ENCODE measurements at regions not wholly inside any gene's neighbourhood (a gene's known extent, or its start where the extent isn't known, plus 50 kb on each side); places are given as distances from the start of the nearest gene placed in this dataset.

DNA sequence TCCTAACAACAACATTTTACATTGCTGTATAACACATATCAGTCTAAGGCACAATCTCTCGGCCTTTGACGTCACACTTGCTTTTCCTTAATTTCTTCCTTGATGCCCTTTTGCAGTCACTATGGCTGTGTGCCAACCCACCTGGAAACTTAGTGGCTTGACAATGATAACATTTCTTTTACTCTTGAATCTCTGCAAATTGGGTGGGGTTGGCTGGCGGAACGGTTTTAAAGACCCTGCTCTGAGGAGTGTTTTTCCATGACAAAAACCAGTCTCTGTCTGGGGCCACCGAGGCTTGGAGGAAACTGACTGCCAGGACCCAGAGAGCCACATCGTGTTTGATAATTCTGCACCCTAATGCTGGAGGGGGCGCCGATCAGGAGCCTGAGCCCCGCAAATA, 115.6 kb downstream of the KLF13 start (continued):
- TF ChIP-seq ZFYVE20 (CRISPR knock-in tag; IDR thresholded peaks at IDR 0.05; ENCODE audit: borderline replicate concordance, low read depth), result no peak

DNA sequence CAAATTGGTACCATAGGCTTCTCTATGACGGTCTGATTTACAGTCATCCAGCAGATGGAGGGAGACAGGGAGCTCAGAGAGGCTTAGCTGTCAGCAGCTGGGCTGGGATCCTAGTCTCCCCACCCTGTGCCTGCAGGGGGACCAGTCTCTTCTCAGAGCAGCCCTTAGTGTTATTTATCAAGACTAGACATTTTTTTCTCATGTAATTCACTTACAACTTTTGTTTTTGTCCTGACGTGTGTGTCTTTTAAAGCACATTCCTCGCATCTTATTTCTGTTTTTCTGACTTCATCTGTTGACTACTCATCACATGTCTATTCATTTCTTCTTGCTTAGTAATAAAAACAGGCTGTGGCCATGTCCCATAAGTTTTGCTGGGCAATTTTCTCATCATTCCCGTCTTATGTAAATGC, 116.1 kb downstream of the KLF13 start:
- intact Hi-C loops (cut with micrococcal nuclease; ENCODE audit: unreplicated experiment), result no loop called here
- Histone ChIP-seq H3K4me3 (replicated peaks in 1 of 3; ENCODE audit: insufficient read depth in 1 of 3, low read depth in 2 of 3, low read length in 3 of 3) (no peak overlapping the region), H4K20me1 (ENCODE audit: insufficient read depth, low read length) (no peaks in the 10 kb centered on the region), H3K9ac (ENCODE audit: insufficient read depth, low read depth, low read length) (no peak overlapping the region), H3K27me3 (ENCODE audit: control insufficient read depth in 1 of 2, insufficient read depth in 2 of 2, low read length in 2 of 2) (peaks cover 0 to 3% of the 10 kb centered on the region in 2 experiments; a peak in 2 of 5 replicates), H3K79me2 (ENCODE audit: insufficient read depth, low read length) (no peaks in the 10 kb centered on the region), H3K36me3 (replicated peaks in 1 of 2; ENCODE audit: control insufficient read depth in 1 of 2, insufficient read depth in 2 of 2, low read length in 2 of 2) (no peaks in the 10 kb centered on the region), H3K27ac (ENCODE audit: extremely low read length, insufficient read depth, low read length) (no peak overlapping the region), H2AFZ (ENCODE audit: low read length) (no peak overlapping the region), H3K4me2 (ENCODE audit: low read depth, low read length) (no peak overlapping the region), H3K9me3 (ENCODE audit: low read length) (no peaks in the 10 kb centered on the region), H3K4me1 (ENCODE audit: insufficient read depth, low read length) (no peaks in the 10 kb centered on the region)
- ChIA-PET POLR2A (no interaction called here), CTCF (ENCODE audit: low intra/inter-chr PET ratio, low total read pairs) (no interaction called here)
- in situ Hi-C loops (cut with HindIII; ENCODE audit: extremely low pct_ligation_motif_present, low pct_unique_long_range_greater_than_20kb), result loop anchor here (25.0 kb wide), 1 partner anchor 655 kb away; no protein-coding TSS in a partner anchor
- WGBS (ENCODE audit: low lambda C conversion rate), result 39% methylated on average over 4 of the region's 4 CpGs
- BruUV-seq (replicated peaks), result no TSS peak
- FAIRE-seq (no peak), DNase-seq (ENCODE audit: low spot score) (no peak), ATAC-seq (peak; percentile 64)
- TF ChIP-seq ZNF768 (CRISPR knock-in tag; IDR thresholded peaks at IDR 0.05), result no peak
- no peak for TF ChIP-seq ARNT2 (CRISPR knock-in tag; IDR thresholded peaks at IDR 0.05; ENCODE audit: low read depth)
- TF ChIP-seq ERF (CRISPR knock-in tag; IDR thresholded peaks at IDR 0.05), result no peak
- no peak for TF ChIP-seq JUNB (CRISPR knock-in tag; IDR thresholded peaks at IDR 0.05; ENCODE audit: borderline replicate concordance)

DNA sequence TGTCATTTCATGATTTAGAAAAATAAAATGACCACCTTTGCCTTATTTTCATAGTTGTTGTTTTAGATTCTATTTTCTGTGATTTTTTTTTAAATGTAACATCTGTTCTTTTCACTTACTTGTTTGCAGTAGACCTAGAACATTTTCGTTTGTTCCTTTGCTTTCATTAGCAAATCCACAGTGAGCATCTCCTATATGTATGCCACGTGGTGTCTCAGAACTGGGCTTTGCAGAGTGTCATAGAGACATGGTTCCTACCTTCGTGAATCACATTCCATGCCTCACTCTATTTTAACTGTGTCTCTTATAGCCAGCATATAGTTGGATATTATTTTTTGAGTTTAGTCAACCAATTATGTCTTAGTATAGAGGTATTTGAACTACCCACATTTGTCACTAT, 118.2 kb downstream of the KLF13 start:
- FAIRE-seq, result no peak
- ATAC-seq, result no peak
- TF ChIP-seq, protein P1, sequence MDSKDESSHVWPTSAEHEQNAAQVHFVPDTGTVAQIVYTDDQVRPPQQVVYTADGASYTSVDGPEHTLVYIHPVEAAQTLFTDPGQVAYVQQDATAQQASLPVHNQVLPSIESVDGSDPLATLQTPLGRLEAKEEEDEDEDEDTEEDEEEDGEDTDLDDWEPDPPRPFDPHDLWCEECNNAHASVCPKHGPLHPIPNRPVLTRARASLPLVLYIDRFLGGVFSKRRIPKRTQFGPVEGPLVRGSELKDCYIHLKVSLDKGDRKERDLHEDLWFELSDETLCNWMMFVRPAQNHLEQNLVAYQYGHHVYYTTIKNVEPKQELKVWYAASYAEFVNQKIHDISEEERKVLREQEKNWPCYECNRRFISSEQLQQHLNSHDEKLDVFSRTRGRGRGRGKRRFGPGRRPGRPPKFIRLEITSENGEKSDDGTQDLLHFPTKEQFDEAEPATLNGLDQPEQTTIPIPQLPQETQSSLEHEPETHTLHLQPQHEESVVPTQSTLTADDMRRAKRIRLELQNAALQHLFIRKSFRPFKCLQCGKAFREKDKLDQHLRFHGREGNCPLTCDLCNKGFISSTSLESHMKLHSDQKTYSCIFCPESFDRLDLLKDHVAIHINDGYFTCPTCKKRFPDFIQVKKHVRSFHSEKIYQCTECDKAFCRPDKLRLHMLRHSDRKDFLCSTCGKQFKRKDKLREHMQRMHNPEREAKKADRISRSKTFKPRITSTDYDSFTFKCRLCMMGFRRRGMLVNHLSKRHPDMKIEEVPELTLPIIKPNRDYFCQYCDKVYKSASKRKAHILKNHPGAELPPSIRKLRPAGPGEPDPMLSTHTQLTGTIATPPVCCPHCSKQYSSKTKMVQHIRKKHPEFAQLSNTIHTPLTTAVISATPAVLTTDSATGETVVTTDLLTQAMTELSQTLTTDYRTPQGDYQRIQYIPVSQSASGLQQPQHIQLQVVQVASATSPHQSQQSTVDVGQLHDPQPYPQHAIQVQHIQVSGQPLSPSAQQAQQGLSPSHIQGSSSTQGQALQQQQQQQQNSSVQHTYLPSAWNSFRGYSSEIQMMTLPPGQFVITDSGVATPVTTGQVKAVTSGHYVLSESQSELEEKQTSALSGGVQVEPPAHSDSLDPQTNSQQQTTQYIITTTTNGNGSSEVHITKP (CRISPR knock-in tag; IDR thresholded peaks at IDR 0.05; ENCODE audit: low read depth), result no peak
- TF ChIP-seq GATAD2A (CRISPR knock-in tag; IDR thresholded peaks at IDR 0.05), result no peak
- no peak for TF ChIP-seq ONECUT2 (CRISPR knock-in tag; IDR thresholded peaks at IDR 0.05)
- TF ChIP-seq YY1 (IDR thresholded peaks at IDR 0.05; ENCODE audit: insufficient read depth, insufficient replicate concordance, low read depth, low read length), result no peak
- TF ChIP-seq RNF2 (conservative IDR thresholded peaks at IDR 0.05; ENCODE audit: low read depth), result no peak
- TF ChIP-seq SNRNP70 (IDR thresholded peaks at IDR 0.05; ENCODE audit: low read depth, low read length), result no peak
- TF ChIP-seq IRF2 (CRISPR knock-in tag; IDR thresholded peaks at IDR 0.05), result no peak
- no peak for TF ChIP-seq RBM22 (optimal IDR thresholded peaks at IDR 0.05; ENCODE audit: low read length)
- TF ChIP-seq HES4 (CRISPR knock-in tag; IDR thresholded peaks at IDR 0.05; ENCODE audit: borderline replicate concordance), result no peak
- no peak for TF ChIP-seq TSC22D2 (CRISPR knock-in tag; IDR thresholded peaks at IDR 0.05; ENCODE audit: borderline replicate concordance)

More for the DNA sequence above, 118.2 kb downstream of the KLF13 start:
- H2AFZ ChIP-seq (ENCODE audit: low read length), result no peak overlapping the region
- DNase-seq (ENCODE audit: low spot score), result no peak
- H3K27me3 ChIP-seq (ENCODE audit: control insufficient read depth in 1 of 2, insufficient read depth in 2 of 2, low read length in 2 of 2), result peaks cover 0 to 3% of the 10 kb centered on the region in 2 experiments; a peak in 2 of 5 replicates
- in situ Hi-C loops (cut with HindIII; ENCODE audit: extremely low pct_ligation_motif_present, low pct_unique_long_range_greater_than_20kb) (loop anchor here (25.0 kb wide), 1 partner anchor 658 kb away; no protein-coding TSS in a partner anchor), intact Hi-C loops (cut with micrococcal nuclease; ENCODE audit: unreplicated experiment) (no loop called here)
- H3K27ac ChIP-seq (ENCODE audit: extremely low read length, insufficient read depth, low read length), result no peak overlapping the region
- no peaks in the 10 kb centered on the region for H4K20me1 ChIP-seq (ENCODE audit: insufficient read depth, low read length)
- CTCF ChIA-PET (ENCODE audit: low intra/inter-chr PET ratio, low total read pairs), result no interaction called here
- H3K79me2 ChIP-seq (ENCODE audit: insufficient read depth, low read length), result no peaks in the 10 kb centered on the region
- no peak overlapping the region for H3K9ac ChIP-seq (ENCODE audit: insufficient read depth, low read depth, low read length)
- no peaks in the 10 kb centered on the region for H3K9me3 ChIP-seq (ENCODE audit: low read length)
- POLR2A ChIA-PET, result no interaction called here
- 39% methylated on average over 3 of the region's 3 CpGs for WGBS (ENCODE audit: low lambda C conversion rate)
- no peaks in the 10 kb centered on the region for H3K36me3 ChIP-seq (replicated peaks in 1 of 2; ENCODE audit: control insufficient read depth in 1 of 2, insufficient read depth in 2 of 2, low read length in 2 of 2)
- no peak overlapping the region for H3K4me3 ChIP-seq (replicated peaks in 1 of 3; ENCODE audit: insufficient read depth in 1 of 3, low read depth in 2 of 3, low read length in 3 of 3)
- BruUV-seq (replicated peaks), result no TSS peak
- no peak overlapping the region for H3K4me2 ChIP-seq (ENCODE audit: low read depth, low read length)
- no peaks in the 10 kb centered on the region for H3K4me1 ChIP-seq (ENCODE audit: insufficient read depth, low read length)

All from HepG2 (cell line).